Naive thymus-derived CD8-positive, alpha-beta T cell (primary cell): ENCODE measurements at regions not wholly inside any gene's neighbourhood (a gene's known extent, or its start where the extent isn't known, plus 50 kb on each side); places are given as distances from the start of the nearest gene placed in this dataset.

Experiments
- ATAC-seq, 2 donors: fragments of 150-1000 bp; cut with Tn5 transposase in 1 of 2; sonication (Bioruptor Pico), chemical (Tn5 transposase) in 1 of 2; 1 replicate in 1 of 2; 2 replicates in 1 of 2; pipeline ENCODE4 v1.10.0; 2021; ENCODE audit warnings: mild to moderate bottlenecking in 2 of 2, moderate library complexity in 2 of 2
- POLR2A ChIA-PET: fragments of 350-600 bp; sonication (Branson Sonifier 250); formaldehyde crosslinking; loops from one replicate; lab custom pipeline; 2021; ENCODE audit warnings: antibody characterized with exemption; lab: Charles Lee
- DNase-seq, 10 donors: peaks; one replicate each; pipeline versions ENCODE4 v3.0.0 to v3.0.0-alpha.2; 2020 to 2022
- H3K27ac Mint-ChIP-seq, 10 donors: one replicate each; pipeline ENCODE4 v1.8.0; 2020 to 2022; ENCODE audit warnings: mild to moderate bottlenecking in 10 of 10, mixed read lengths in 10 of 10, moderate library complexity in 4 of 10, inconsistent platforms in 1 of 10
- H3K27me3 Mint-ChIP-seq, 5 donors: one replicate each; pipeline ENCODE4 v1.8.0; 2021 to 2022; ENCODE audit warnings: mixed read lengths in 5 of 5
- H3K36me3 Mint-ChIP-seq, 3 donors: one replicate each; pipeline ENCODE4 v1.8.0; 2020 to 2022; ENCODE audit warnings: mixed read lengths in 3 of 3, mild to moderate bottlenecking in 2 of 3, inconsistent platforms in 1 of 3
- H3K4me1 Mint-ChIP-seq, 4 donors: one replicate each; pipeline ENCODE4 v1.8.0; 2021 to 2022; ENCODE audit warnings: mixed read lengths in 4 of 4
- H3K4me3 Mint-ChIP-seq, 10 donors: one replicate each; pipeline ENCODE4 v1.8.0; 2020 to 2022; ENCODE audit warnings: mild to moderate bottlenecking in 10 of 10, mixed read lengths in 10 of 10, moderate library complexity in 6 of 10, inconsistent platforms in 1 of 10
- H3K9me3 Mint-ChIP-seq, 9 donors: one replicate each; pipeline ENCODE4 v1.8.0; 2020 to 2022; ENCODE audit warnings: mixed read lengths in 9 of 9, mild to moderate bottlenecking in 3 of 9, inconsistent platforms in 1 of 9, moderate library complexity in 1 of 9

DNA sequence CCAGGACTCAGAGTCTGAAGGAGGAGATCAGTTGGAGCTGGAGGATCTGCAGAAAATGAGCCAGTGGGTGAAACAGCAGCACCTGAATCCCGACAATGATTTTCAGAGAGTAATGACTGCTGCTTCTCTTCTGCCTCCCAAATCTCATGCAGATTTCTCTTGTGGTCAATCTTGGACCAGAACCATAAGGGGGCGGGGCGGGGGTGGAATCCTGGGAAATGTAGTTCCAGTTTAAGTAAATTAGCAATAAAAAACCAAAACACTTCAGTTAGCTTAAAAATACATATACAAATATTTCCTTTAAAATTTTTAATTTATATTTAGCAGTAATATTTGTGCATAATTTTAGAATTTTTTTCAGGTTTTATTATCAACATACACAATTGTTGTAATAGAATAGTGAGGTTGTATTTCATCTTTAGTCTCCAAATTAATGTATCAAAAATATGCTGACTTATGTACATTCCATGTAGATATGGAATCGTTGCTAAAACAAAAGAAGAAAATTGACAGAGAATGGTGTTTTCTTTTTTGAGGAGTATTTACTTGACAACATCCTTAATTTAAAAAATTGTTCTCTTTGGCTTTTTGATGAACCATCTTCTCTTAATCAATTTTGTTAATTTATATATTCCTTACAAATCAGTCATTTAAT is 223.5 kb upstream of the SYT10 start:
- DNase-seq (no peak), ATAC-seq (no peak)
- Mint-ChIP-seq H3K36me3 (no peaks in the 10 kb centered on the region), H3K27me3 (no peaks in the 10 kb centered on the region), H3K27ac (no peak overlapping the region), H3K4me1 (no peaks in the 10 kb centered on the region), H3K9me3 (peaks cover 0 to 10% (median 0%) of the 10 kb centered on the region in 9 donors), H3K4me3 (no peak overlapping the region)
- POLR2A ChIA-PET: no interaction called here

DNA sequence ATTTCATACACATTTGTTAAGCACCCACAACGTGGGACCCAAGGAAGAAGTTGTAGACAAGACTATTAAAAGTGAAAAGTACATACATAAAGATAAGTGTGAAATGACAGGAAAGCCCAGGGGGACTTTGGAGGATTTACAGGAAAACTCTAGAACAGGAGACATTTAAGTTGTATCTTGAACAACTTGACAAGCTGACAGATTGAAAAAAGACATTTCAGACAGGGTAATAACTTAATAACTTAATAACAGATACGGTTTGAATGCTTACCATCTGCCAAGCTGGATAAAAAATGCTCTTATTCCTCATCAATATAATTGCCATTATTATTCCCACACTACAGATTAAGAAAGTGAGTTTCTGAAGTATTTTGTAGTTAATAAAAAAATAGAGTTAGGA is 229.7 kb upstream of the SYT10 start:
- POLR2A ChIA-PET: no interaction called here
- Mint-ChIP-seq H3K4me1 (no peaks in the 10 kb centered on the region), H3K27ac (no peak overlapping the region), H3K4me3 (no peak overlapping the region), H3K36me3 (no peaks in the 10 kb centered on the region), H3K9me3 (peaks cover 0 to 21% (median 0%) of the 10 kb centered on the region in 9 donors), H3K27me3 (no peaks in the 10 kb centered on the region)
- ATAC-seq (no peak), DNase-seq (no peak)

DNA sequence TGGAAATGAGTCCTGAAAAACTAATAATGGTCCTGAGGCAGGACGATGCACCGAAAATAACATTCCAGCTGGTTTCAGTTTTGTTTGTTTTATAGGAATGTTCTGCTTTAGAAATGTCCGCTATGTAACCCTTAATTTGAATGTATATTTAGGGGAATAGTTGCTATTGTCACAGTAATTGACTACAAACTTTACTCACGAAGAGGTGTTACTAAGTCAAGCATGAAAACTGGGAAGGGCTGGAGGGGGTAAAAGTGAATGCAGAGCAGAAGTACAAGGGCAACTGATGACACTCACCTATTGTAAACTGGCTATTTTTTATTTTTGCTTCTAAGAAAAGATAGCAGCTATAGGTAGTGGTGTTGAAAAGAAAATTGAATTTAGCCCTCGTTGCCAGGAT is 230.7 kb upstream of the SYT10 start:
- Mint-ChIP-seq H3K4me3 (no peak overlapping the region), H3K27me3 (no peaks in the 10 kb centered on the region), H3K9me3 (peaks cover 0 to 18% (median 0%) of the 10 kb centered on the region in 9 donors), H3K4me1 (no peaks in the 10 kb centered on the region), H3K36me3 (no peaks in the 10 kb centered on the region), H3K27ac (no peak overlapping the region)
- ATAC-seq: no peak
- POLR2A ChIA-PET: no interaction called here
- no peak for DNase-seq

DNA sequence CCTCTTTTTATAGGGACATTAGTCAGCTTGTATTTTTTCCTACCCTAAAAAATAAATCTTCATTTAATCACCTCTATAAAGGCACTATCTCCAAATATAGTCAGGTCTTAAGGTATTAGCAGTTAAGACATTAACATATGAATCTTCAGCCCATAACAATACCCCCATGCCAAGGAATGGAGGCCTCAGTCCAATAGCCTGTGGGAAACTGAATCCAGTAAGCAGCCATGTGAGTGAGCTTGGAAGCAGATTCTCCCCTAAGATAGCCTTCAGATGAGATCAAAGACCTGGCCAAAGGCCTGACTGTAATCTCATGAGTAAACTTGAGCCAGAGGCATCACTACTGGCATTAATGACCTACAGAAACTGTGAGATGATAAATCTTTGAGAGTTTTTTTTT is 232.1 kb upstream of the SYT10 start:
- peaks cover 0 to 18% (median 0%) of the 10 kb centered on the region in 9 donors for H3K9me3 Mint-ChIP-seq
- no peaks in the 10 kb centered on the region for H3K27me3 Mint-ChIP-seq
- no peak for ATAC-seq
- H3K4me3 Mint-ChIP-seq: no peak overlapping the region
- no peaks in the 10 kb centered on the region for H3K36me3 Mint-ChIP-seq
- DNase-seq: no peak
- POLR2A ChIA-PET: no interaction called here
- no peak overlapping the region for H3K27ac Mint-ChIP-seq
- no peaks in the 10 kb centered on the region for H3K4me1 Mint-ChIP-seq

DNA sequence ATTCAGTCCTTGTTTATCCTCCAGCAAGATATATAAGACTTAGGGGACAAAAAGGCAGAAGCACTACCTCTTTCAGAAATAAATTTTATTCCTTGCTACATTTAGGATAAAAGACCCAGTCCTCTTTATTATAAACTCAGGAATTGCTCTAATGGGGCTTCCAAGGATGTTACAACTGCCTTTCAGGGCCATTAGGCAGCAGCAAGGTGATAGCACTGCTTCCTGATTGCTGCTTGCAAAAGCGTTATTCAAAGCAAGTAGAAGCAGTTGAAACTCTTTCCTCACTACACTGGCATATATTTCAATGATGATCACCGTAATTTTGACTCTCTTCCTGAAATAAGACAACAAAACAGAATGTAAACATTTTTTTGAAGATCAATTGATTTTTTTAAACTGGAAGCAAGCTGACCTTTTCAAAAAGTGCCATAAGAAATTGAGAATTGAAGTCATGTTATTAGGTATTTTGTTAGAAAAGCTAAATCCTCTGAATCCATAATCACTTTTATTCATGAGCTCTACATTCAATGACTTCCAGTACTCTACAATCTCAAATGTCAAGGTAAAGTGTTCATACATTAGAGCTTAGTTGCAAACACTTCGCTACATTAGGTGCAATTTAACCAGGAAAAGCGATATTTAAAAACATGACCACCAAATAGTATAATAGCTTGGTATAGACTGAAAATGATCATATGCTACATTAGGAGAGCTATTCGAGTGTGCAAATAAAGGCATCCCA is 233.4 kb upstream of the SYT10 start:
- ATAC-seq (no peak), DNase-seq (no peak)
- H3K27me3 Mint-ChIP-seq: no peaks in the 10 kb centered on the region
- H3K9me3 Mint-ChIP-seq: peaks cover 0 to 20% (median 0%) of the 10 kb centered on the region in 9 donors
- H3K4me1 Mint-ChIP-seq: no peaks in the 10 kb centered on the region
- POLR2A ChIA-PET: no interaction called here
- H3K27ac Mint-ChIP-seq: no peak overlapping the region
- H3K36me3 Mint-ChIP-seq: no peaks in the 10 kb centered on the region
- H3K4me3 Mint-ChIP-seq: no peak overlapping the region

DNA sequence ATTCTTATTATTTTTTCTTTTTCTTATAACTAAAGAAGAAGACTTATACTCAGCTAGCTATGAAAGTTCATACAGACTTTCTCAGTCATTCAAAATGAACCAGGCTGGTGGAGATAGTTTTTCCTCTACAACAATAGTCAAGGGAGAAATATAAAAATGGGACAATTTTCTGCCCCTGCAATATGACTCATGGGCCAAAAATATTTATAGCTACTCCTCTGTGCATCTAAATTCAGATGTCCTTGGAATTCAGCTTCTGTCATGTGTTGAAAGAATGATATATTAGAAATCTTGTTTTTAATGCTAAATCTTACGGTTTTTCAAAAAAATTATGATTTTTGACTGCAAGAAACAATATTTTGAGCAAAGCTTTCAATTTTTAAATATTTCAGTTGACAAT is 237.2 kb upstream of the SYT10 start:
- ATAC-seq (no peak), DNase-seq (no peak)
- Mint-ChIP-seq H3K9me3 (peaks cover 0 to 13% (median 2%) of the 10 kb centered on the region in 9 donors), H3K4me1 (no peaks in the 10 kb centered on the region), H3K36me3 (no peaks in the 10 kb centered on the region), H3K27me3 (no peaks in the 10 kb centered on the region), H3K27ac (no peak overlapping the region), H3K4me3 (no peak overlapping the region)
- POLR2A ChIA-PET: no interaction called here

DNA sequence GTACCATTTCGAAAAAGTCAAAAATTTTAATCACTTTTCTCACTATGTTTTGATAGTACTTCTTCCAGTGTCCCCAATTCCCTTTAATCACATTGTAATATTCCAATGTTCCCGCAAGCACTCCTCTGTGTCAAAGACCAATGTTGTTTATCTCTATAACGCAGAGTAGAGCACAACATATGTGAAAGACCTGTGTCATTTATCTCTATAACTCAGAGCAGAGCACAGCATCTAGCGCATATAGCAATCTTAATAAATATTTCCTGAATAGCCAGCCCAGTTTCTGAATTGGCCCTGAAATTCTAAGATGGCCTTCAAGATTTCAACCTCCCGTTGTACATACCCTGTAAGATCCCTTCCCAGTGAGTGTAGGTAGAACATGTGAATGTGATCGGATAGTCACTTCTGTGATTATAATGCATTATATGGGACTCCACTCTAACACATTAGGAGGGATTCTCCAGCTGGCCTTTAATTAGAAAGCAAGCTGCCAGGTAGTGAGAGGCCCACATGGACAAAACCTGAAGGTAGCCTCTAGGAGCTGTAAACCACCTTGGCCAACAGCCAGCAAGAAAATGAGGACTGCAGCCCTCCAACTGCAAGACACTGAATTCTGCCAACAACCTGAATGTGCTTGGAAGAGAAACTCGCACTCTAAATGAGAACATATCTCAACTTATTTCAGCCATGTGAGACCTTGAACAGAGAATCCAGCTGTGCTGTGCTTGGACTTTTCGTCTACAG is 238.8 kb upstream of the SYT10 start:
- Mint-ChIP-seq H3K4me1 (no peaks in the 10 kb centered on the region), H3K9me3 (peaks cover 0 to 11% (median 2%) of the 10 kb centered on the region in 9 donors), H3K36me3 (no peaks in the 10 kb centered on the region), H3K27me3 (no peaks in the 10 kb centered on the region), H3K4me3 (no peak overlapping the region), H3K27ac (no peak overlapping the region)
- POLR2A ChIA-PET: no interaction called here
- DNase-seq: no peak
- ATAC-seq: no peak

DNA sequence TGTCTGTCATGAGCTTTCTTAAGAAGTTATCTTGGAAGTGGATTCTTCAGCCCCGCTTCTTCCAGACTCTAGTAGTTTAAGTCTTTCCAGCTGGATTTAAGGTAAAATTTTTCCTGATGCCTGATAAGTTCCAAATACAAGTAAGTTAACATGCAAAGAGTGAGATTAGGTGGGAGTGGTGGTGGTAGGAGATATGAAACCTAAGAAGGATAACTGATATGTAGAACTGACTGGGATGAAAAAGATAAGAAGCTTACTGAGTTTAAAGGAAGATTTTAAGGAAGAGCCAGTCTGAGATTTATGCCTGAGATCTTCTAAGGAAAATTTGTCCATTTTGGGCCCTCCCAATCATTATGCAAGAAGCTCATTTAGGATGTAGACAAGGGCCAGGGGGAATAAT is 250.9 kb upstream of the SYT10 start:
- no peaks in the 10 kb centered on the region for H3K27me3 Mint-ChIP-seq
- DNase-seq (no peak), ATAC-seq (no peak)
- no peak overlapping the region for H3K27ac Mint-ChIP-seq
- peaks cover 0 to 6% (median 0%) of the 10 kb centered on the region in 3 donors for H3K36me3 Mint-ChIP-seq
- peaks cover 0 to 12% (median 5%) of the 10 kb centered on the region in 9 donors for H3K9me3 Mint-ChIP-seq
- POLR2A ChIA-PET: no interaction called here
- no peaks in the 10 kb centered on the region for H3K4me1 Mint-ChIP-seq
- H3K4me3 Mint-ChIP-seq: no peak overlapping the region

DNA sequence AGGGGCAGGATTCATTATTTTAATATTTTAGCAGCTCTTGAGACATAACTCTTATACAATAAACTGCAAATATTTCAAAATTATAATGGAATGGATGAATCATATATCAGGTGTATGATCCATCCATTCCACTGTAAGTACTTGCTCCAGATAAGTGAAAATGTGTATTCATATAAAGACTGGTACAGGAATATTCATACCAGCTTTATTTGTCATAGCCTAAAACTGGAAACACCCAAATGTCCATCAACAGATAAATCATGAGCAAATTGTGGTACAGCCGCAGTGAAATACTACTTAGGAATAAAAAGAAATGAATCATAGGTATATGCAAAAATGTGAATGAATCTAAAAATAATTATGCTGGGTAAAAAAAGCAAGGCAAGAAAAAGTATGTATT is 263.6 kb upstream of the SYT10 start:
- H3K27ac Mint-ChIP-seq: no peak overlapping the region

DNA sequence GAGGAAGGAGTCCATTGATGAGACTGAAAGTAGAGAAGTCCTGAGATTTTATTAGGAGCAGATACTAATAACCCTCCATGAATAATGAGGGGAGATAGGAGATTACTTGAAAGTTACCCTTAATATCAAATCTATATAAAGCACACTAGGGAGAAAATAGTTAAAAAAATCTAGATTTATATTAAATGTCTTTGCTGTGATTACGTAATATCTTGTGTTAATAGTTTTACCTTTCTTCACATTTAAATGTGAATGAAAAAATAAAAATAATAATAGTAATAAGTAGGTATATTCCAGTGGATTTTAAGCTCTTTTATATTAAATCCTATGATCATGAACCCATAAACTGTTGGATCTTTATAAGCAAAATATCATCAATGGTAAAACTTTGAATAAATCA is 267.3 kb upstream of the SYT10 start:
- DNase-seq (no peak), ATAC-seq (no peak)
- H3K4me1 Mint-ChIP-seq: no peaks in the 10 kb centered on the region
- no peak overlapping the region for H3K27ac Mint-ChIP-seq
- no peaks in the 10 kb centered on the region for H3K27me3 Mint-ChIP-seq
- H3K9me3 Mint-ChIP-seq: peaks cover 0 to 8% (median 0%) of the 10 kb centered on the region in 9 donors
- POLR2A ChIA-PET: no interaction called here
- no peak overlapping the region for H3K4me3 Mint-ChIP-seq
- H3K36me3 Mint-ChIP-seq: no peaks in the 10 kb centered on the region

More for the DNA sequence above, 263.6 kb upstream of the SYT10 start:
- DNase-seq (no peak), ATAC-seq (no peak)
- no peaks in the 10 kb centered on the region for H3K27me3 Mint-ChIP-seq
- H3K4me1 Mint-ChIP-seq: no peaks in the 10 kb centered on the region
- H3K36me3 Mint-ChIP-seq: no peaks in the 10 kb centered on the region
- POLR2A ChIA-PET: no interaction called here
- H3K4me3 Mint-ChIP-seq: no peak overlapping the region
- peaks cover 0 to 19% (median 2%) of the 10 kb centered on the region in 9 donors for H3K9me3 Mint-ChIP-seq

DNA sequence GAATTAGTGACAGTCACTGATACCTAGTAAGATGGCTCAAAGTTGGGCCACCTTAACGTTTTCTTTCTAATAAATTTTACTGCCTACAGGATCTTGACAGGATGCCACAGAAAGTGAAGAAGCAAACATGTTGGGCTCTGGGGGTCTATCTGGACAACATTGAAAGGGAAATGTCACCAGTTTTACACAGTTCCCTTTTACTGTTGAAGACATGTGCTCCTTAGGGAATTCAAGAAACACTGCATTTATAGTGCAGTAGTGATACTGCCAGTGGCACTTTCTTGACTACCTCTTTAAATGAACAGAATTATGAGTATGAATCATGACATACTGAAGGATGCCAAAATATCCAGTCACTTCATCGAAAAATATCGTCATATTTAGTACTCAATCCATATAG is 269.3 kb upstream of the SYT10 start:
- no peaks in the 10 kb centered on the region for H3K4me1 Mint-ChIP-seq
- no peak for ATAC-seq
- POLR2A ChIA-PET: no interaction called here
- peaks cover 0 to 8% (median 0%) of the 10 kb centered on the region in 9 donors for H3K9me3 Mint-ChIP-seq
- no peaks in the 10 kb centered on the region for H3K36me3 Mint-ChIP-seq
- no peaks in the 10 kb centered on the region for H3K27me3 Mint-ChIP-seq
- H3K27ac Mint-ChIP-seq: no peak overlapping the region
- no peak overlapping the region for H3K4me3 Mint-ChIP-seq
- DNase-seq: no peak

DNA sequence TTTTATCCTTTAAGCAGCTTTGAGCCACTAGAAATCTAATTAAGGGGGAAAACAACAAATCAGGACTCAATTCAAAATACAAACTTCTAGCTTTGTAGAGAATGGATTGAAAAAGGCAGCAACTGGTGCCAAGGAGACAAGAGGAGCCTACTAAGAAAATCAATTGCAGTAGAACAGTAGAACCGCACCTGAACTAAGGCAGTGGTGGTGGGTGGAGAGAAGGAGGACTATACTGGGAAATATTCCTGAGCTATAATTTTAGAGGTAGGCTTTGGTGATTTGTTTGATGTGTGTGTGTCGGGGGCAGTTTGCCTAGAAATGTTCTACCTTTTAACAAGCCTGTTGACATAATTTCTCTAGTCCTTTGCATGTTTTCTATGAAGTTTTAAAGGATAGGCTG is 270.9 kb upstream of the SYT10 start:
- Mint-ChIP-seq H3K4me1 (no peaks in the 10 kb centered on the region), H3K27ac (no peak overlapping the region), H3K27me3 (no peaks in the 10 kb centered on the region), H3K4me3 (no peak overlapping the region), H3K36me3 (no peaks in the 10 kb centered on the region), H3K9me3 (peaks cover 0 to 8% (median 0%) of the 10 kb centered on the region in 9 donors)
- ATAC-seq: no peak
- DNase-seq: no peak
- POLR2A ChIA-PET: no interaction called here

DNA sequence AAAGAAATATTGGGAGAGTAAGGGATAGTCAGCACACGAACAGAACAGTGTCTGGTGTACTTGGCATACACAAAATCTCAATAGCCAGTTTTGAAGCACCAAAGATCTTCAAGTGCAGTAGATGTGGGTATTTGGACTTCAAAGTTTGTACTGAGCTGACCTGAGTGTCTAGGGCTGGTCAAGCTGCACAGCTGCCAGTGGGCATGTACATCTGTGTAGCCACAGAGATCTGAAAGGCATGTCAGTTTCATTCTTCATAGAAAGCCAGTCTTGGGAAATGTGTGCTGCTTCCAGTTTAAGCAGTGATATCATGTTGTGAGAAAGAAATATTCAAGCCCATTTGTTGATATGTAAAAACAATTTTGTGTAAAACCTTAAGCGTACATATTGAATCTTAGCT is 279.0 kb upstream of the SYT10 start:
- H3K9me3 Mint-ChIP-seq: peaks cover 0 to 26% (median 6%) of the 10 kb centered on the region in 9 donors
- H3K36me3 Mint-ChIP-seq: no peaks in the 10 kb centered on the region
- ATAC-seq: no peak
- DNase-seq: no peak
- H3K27me3 Mint-ChIP-seq: no peaks in the 10 kb centered on the region
- POLR2A ChIA-PET: no interaction called here
- H3K27ac Mint-ChIP-seq: no peak overlapping the region
- H3K4me1 Mint-ChIP-seq: no peaks in the 10 kb centered on the region
- H3K4me3 Mint-ChIP-seq: no peak overlapping the region
